HUES48 (cell line): ENCODE measurements at regions not wholly inside any gene's neighbourhood (a gene's known extent, or its start where the extent isn't known, plus 50 kb on each side); places are given as distances from the start of the nearest gene placed in this dataset.
A peak's percentile ranks its signal among the peaks of the same experiment; 100 is the strongest.

Experiments
- H3K27ac ChIP-seq: one replicate; pipeline ENCODE4 v1.7.0; 2013; ENCODE audit warnings: low read depth, low read length, inconsistent platforms
- H3K27me3 ChIP-seq: 2 replicates; pipeline ENCODE4 v1.6.1; 2013; ENCODE audit warnings: mild to moderate bottlenecking, low read length; ENCODE audit not compliant: control insufficient read depth, insufficient read depth
- H3K36me3 ChIP-seq: 2 replicates; pipeline ENCODE4 v1.6.1; 2013; ENCODE audit warnings: low read length; ENCODE audit not compliant: control insufficient read depth, insufficient read depth
- H3K4me1 ChIP-seq: 2 replicates; pipeline ENCODE4 v1.6.1; 2013; ENCODE audit warnings: mild to moderate bottlenecking, low read length; ENCODE audit not compliant: control insufficient read depth, insufficient read depth
- H3K4me3 ChIP-seq: 2 replicates; pipeline ENCODE4 v1.5.1; 2013; ENCODE audit warnings: mild to moderate bottlenecking, low read depth, low read length
- H3K9ac ChIP-seq: 2 replicates; pipeline ENCODE4 v1.6.1; 2013; ENCODE audit warnings: mild to moderate bottlenecking, low read depth, low read length, moderate library complexity
- H3K9me3 ChIP-seq: 2 replicates; pipeline ENCODE4 v1.6.1; 2013; ENCODE audit warnings: low read length; ENCODE audit not compliant: control insufficient read depth, insufficient read depth

DNA sequence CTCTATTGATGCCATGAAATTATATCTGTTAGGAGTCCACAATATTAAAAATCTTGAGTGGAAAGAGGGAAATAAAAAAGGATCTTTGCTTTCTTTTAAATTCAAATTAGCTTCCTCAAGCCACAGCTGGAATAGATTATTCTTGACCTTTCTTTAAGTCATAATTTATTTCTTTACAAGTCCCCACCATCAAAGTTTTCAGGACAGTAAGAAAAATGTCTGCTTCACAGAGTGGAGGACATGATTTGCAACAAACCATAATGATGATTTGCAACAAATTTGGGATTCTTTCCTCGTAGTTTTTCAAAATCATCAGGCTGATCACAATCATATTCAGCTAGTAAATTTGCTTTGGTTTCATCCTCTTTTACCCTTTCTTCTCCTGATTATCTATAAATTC, 301.8 kb upstream of the NRIP1 start:
- H3K27me3 ChIP-seq = no peaks in the 10 kb centered on the region
- peaks cover 21% of the 10 kb centered on the region for H3K9me3 ChIP-seq
- no peaks in the 10 kb centered on the region for H3K36me3 ChIP-seq
- peak overlapping the region; percentile 82 for H3K27ac ChIP-seq
- H3K4me1 ChIP-seq = peaks cover 15% of the 10 kb centered on the region
- no peak overlapping the region for H3K4me3 ChIP-seq
- no peak overlapping the region for H3K9ac ChIP-seq

DNA sequence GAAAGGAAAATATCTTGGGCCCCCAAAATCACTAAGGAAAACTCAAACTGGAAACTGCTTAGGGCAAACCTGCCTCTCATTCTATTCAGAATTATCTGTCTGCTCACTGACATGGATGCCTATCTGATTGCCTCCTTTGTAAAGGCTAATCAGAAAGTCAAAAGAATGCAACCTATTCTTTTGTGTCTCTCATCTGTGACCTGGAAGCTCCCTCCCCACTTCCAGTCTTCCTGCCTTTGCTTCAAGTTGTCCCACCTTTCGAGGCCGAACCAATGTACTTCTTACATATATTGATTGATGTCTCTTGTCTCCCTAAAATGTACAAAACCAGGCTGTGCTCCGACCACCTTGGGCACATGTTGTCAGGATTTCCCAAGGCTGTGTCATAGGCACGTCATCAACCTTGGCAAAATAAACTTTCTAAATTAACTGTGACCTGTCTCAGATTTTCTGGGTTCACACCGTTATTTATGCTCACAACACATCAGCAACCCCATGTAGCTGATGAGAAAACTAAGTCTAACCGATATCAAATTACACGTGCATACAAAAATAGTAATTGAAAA, 302.3 kb upstream of the NRIP1 start:
- Histone ChIP-seq H3K36me3 (no peaks in the 10 kb centered on the region), H3K4me1 (peaks cover 15% of the 10 kb centered on the region), H3K9ac (no peak overlapping the region), H3K27ac (peak overlapping the region; percentile 82), H3K9me3 (peaks cover 21% of the 10 kb centered on the region), H3K4me3 (no peak overlapping the region), H3K27me3 (no peaks in the 10 kb centered on the region)

DNA sequence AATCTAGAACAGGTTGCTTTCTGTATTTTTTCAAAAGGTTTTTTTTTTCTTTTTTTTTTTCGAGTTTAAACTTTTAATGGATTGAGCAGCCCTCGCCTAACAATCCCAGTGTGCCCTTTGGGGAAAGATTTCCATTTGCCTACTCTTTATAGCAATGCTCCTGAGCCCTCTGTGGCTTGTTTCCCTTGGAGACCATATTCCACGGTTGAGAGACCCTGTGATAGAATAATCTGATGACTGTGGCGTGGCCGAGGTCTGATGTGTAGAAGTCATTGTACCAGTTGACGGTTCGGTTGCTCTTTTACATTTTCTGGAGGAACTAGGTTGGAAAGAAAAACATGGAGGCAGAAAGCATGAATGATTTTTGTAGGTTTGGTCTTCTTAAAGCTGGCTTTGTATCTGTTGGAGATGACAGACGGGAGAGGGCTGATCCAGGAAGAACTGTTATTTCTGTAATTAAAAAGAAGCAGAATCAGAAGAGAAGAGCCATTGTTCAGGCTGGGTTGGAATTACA, 305.7 kb upstream of the NRIP1 start:
- H3K9ac ChIP-seq = no peak overlapping the region
- peaks cover 15% of the 10 kb centered on the region for H3K4me1 ChIP-seq
- H3K27me3 ChIP-seq = no peaks in the 10 kb centered on the region
- no peak overlapping the region for H3K4me3 ChIP-seq
- H3K27ac ChIP-seq = no peak overlapping the region
- H3K9me3 ChIP-seq = peaks cover 15% of the 10 kb centered on the region
- no peaks in the 10 kb centered on the region for H3K36me3 ChIP-seq

DNA sequence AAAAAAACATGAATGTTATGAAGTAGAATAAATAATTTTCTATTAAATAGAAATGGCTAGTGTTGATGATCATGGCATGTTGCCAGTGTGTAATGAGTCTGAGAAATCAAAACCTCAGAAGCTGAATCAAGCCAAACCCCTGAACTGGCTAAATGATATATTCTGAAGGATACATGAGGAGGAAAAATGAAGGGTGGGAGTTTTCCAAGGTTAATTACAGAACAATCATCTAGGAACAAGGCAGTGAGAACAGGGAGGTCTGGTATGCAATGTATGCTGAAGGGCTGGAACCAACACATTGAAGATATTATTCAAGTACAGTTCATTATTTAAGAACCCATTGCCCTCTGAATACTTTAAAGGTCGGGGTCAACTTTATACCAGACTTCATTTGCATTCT, 309.1 kb upstream of the NRIP1 start:
- H3K4me1 ChIP-seq = no peaks in the 10 kb centered on the region
- no peak overlapping the region for H3K9ac ChIP-seq
- no peak overlapping the region for H3K27ac ChIP-seq
- no peaks in the 10 kb centered on the region for H3K27me3 ChIP-seq
- no peak overlapping the region for H3K4me3 ChIP-seq
- H3K9me3 ChIP-seq = peaks cover 8% of the 10 kb centered on the region; the same call in 1 of the 2 replicates
- no peaks in the 10 kb centered on the region for H3K36me3 ChIP-seq

DNA sequence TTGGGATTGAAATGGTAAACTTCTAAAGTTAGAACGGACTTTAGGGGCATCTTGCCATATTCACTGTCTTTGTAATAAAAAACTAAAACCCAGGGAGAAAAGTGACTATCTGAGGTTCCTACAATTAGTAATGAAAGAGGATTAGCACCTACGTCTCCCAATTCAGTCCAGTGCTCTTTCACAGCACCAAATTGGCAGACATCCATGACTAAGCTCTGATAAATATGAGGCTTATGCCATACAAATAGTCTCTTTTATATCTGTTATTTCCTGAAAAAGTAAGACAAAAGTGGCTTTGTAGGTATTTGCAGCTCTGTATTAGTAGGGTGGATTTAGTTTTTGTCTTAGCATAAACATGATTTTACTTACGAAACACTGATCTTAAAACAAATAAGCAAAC, 315.0 kb upstream of the NRIP1 start:
- no peak overlapping the region for H3K27ac ChIP-seq
- peaks cover 8% of the 10 kb centered on the region; the same call in 1 of the 2 replicates for H3K9me3 ChIP-seq
- no peaks in the 10 kb centered on the region for H3K36me3 ChIP-seq
- H3K4me3 ChIP-seq = no peak overlapping the region
- no peaks in the 10 kb centered on the region for H3K27me3 ChIP-seq
- H3K4me1 ChIP-seq = no peaks in the 10 kb centered on the region
- no peak overlapping the region for H3K9ac ChIP-seq

DNA sequence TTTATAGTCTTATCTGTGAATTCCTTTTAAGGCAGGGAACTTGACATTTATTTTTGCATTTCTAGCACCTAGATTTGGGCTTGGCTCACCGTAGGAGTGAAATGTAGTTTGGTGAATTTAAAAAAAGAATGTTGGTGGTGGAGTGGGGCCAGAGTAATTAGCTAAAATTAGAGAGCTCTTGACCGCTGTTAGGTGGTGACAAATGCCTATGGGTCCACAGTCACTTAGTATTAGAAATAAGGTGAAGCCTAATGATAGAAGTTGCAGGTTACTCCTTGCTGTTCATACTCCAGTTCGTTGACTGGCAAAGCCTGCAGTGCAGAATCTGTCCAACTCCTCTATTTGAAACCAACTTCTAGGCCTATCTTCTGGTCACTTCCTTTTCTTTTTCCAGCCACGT, 318.8 kb upstream of the NRIP1 start:
- no peaks in the 10 kb centered on the region for H3K4me1 ChIP-seq
- no peaks in the 10 kb centered on the region for H3K27me3 ChIP-seq
- no peaks in the 10 kb centered on the region for H3K9me3 ChIP-seq
- no peak overlapping the region for H3K27ac ChIP-seq
- H3K9ac ChIP-seq = no peak overlapping the region
- no peaks in the 10 kb centered on the region for H3K36me3 ChIP-seq
- no peak overlapping the region for H3K4me3 ChIP-seq

DNA sequence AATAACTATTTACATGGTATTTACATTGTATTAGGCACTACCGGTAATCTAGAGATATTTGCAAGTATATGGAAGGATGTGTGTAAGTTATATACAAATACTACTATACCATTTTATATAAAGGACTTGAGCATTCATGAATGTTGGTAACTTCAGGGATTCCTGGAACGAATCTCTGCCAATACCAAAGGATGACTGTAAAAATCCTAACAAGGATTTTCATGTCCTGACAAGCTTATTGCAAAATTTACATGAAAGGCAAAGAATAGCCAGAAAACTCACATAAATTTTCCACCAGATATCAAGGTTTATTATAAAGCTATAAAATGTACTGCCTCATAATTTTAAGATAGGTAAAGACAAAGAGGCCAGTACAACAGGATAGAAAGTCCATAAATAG, 325.2 kb upstream of the NRIP1 start:
- H3K4me1 ChIP-seq = peaks cover 4% of the 10 kb centered on the region; the same call in 1 of the 2 replicates
- H3K9ac ChIP-seq = no peak overlapping the region
- no peaks in the 10 kb centered on the region for H3K36me3 ChIP-seq
- H3K27ac ChIP-seq = no peak overlapping the region
- H3K9me3 ChIP-seq = no peaks in the 10 kb centered on the region
- H3K27me3 ChIP-seq = no peaks in the 10 kb centered on the region
- H3K4me3 ChIP-seq = no peak overlapping the region

DNA sequence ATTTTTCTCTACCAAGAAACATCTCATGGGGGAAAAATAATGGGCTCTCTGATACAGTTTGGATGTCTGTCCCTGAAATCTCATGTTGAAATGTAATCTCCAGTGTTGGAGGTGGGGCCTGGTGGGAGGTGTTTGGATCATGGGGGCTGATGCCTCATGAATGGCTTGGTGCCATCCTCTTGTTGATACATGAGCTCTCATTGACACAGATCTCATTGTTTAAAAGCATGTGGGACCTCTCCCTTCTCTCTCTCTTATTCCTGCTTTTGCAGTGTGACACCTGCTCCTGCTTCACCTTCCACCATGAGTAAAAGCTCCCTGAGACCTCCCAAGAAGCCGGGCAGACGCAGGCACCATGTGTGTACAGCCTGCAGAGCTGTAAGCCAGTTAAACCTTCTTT, 332.5 kb upstream of the NRIP1 start:
- H3K36me3 ChIP-seq = no peaks in the 10 kb centered on the region
- H3K9ac ChIP-seq = no peak overlapping the region
- H3K4me3 ChIP-seq = no peak overlapping the region

DNA sequence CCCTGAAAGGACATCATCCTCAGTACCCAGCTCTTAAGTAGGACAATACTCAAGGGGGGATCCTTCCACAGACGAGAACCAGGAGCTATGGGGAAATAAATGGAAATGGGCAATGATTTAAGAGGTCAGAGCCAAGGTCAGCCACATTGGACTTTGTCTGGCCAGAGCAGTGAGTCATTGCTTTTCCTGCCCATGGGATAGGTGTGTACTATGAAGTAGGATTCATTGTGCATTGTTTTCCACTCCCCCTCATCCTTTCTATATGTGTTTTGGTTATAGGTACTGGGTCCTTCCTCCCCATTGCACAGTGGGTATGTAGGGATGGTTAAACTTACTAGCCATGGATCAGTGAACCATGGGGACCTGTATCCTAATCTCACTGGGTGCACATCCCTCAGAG, 328.9 kb upstream of the USP25 start:
- no peaks in the 10 kb centered on the region for H3K36me3 ChIP-seq
- no peak overlapping the region for H3K9ac ChIP-seq
- H3K4me3 ChIP-seq = no peak overlapping the region
- no peaks in the 10 kb centered on the region for H3K27me3 ChIP-seq
- H3K9me3 ChIP-seq = no peaks in the 10 kb centered on the region
- H3K27ac ChIP-seq = no peak overlapping the region
- peaks cover under 1% of the 10 kb centered on the region; the same call in 1 of the 2 replicates for H3K4me1 ChIP-seq

More for the DNA sequence above, 332.5 kb upstream of the NRIP1 start:
- Histone ChIP-seq H3K4me1 (peaks cover 14% of the 10 kb centered on the region; the same call in 1 of the 2 replicates), H3K27ac (no peak overlapping the region), H3K27me3 (no peaks in the 10 kb centered on the region), H3K9me3 (no peaks in the 10 kb centered on the region)

DNA sequence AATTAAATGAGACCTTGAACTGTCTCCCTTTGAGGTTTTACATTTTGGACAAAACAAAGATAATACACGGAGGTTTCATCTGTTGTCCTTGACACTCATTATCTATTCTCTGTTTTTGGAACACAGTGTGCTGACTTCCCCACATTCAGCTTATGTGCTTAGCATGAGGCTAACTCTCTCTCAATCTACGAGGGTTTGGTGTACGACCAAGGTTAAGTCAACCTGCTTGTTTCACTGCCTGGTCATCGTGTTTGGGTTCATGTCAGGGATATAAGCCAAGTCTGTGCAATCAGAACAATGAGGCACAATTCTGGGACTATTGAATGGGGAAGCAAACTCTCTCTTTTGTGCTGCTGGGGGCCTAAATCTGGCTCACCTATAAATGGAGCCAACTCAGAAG, 328.5 kb upstream of the USP25 start:
- Histone ChIP-seq H3K9ac (no peak overlapping the region), H3K9me3 (no peaks in the 10 kb centered on the region), H3K4me3 (no peak overlapping the region), H3K4me1 (no peaks in the 10 kb centered on the region), H3K36me3 (no peaks in the 10 kb centered on the region), H3K27me3 (no peaks in the 10 kb centered on the region), H3K27ac (no peak overlapping the region)

DNA sequence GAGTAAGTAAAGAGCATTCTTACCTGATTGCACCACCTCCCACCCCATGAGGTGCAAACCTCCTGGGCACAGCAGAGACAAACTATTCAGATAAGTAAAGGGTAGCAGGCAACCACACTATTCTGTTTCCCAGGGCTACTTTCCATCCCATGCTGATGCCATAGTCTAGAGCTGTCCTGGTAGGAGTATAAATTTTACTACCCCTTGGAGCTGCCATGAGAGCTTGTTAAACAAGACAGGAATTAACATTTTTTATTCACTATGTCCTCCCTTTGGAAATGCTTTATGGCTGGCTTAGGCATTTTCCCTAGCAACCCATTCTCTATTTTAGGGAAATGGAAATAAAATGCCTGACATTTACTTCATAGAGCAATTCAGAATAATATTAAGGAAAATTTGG, 324.6 kb upstream of the USP25 start:
- Histone ChIP-seq H3K4me1 (no peaks in the 10 kb centered on the region), H3K27me3 (no peaks in the 10 kb centered on the region), H3K36me3 (no peaks in the 10 kb centered on the region), H3K27ac (no peak overlapping the region), H3K9me3 (no peaks in the 10 kb centered on the region), H3K4me3 (no peak overlapping the region), H3K9ac (no peak overlapping the region)
